Breast epithelium (tissue), 4 donors: ENCODE measurements at regions not wholly inside any gene's neighbourhood (a gene's known extent, or its start where the extent isn't known, plus 50 kb on each side); places are given as distances from the start of the nearest gene placed in this dataset.

Experiments used
- DNase-seq, 2 donors: peaks; one replicate each; pipeline ENCODE4 v3.0.0-alpha.2; 2019; ENCODE audit warnings: low spot score in 2 of 2
- H3K27ac ChIP-seq, 2 donors: fragments of 200-600 bp; sonication (generic) in 1 of 2; one replicate each; pipeline ENCODE4 v1.5.1; 2016 to 2019; ENCODE audit warnings: mild to moderate bottlenecking in 1 of 2
- H3K27me3 ChIP-seq, 2 donors: fragments of 200-600 bp; sonication (generic) in 1 of 2; one replicate each; pipeline versions ENCODE4 v1.5.1 to v1.6.0; 2017 to 2019; ENCODE audit warnings: control low read depth in 1 of 2, mild to moderate bottlenecking in 1 of 2
- H3K36me3 ChIP-seq: fragments of 200-600 bp; one replicate; pipeline ENCODE4 v1.5.1; 2019
- H3K4me1 ChIP-seq, 2 donors: fragments of 200-600 bp; sonication (generic); one replicate each; pipeline ENCODE4 v1.5.1; 2016 to 2019; ENCODE audit warnings: control low read depth in 1 of 2
- H3K4me3 ChIP-seq, 3 donors: fragments of 200-600 bp; sonication (generic); 1 replicate in 2 of 3; 2 replicates in 1 of 3; pipeline ENCODE4 v1.5.1; 2016 to 2019; ENCODE audit warnings: mild to moderate bottlenecking in 3 of 3, moderate library complexity in 2 of 3
- H3K9me3 ChIP-seq, 2 donors: fragments of 200-600 bp; sonication (generic) in 1 of 2; one replicate each; pipeline ENCODE4 v1.5.1; 2016 to 2019; ENCODE audit warnings: control low read depth in 1 of 2
- POLR2A ChIP-seq: fragments of 450-650 bp; IDR thresholded peaks from one replicate; pipeline ENCODE4 v1.6.1; 2016; ENCODE audit warnings: antibody characterized with exemption, mild to moderate bottlenecking, moderate library complexity
- POLR2AphosphoS5 ChIP-seq, 3 donors: sonication (generic); formaldehyde crosslinking; IDR thresholded peaks; one replicate each; pipeline ENCODE4 v1.6.1; 2017; ENCODE audit warnings: antibody characterized with exemption in 3 of 3
- intact Hi-C: fragments of 100-400 bp; cut with DNase I; formaldehyde crosslinking; loops from one replicate; pipeline ENCODE4 v1.15.1; 2023; ENCODE audit warnings: low total_unique reads
- TF ChIP-seq, protein P1 (sequence below), 3 donors: fragments of 450-650 bp; IDR thresholded peaks; one replicate each; pipeline ENCODE4 v1.5.1; 2016 to 2017; ENCODE audit warnings: antibody characterized with exemption in 3 of 3, mild to moderate bottlenecking in 3 of 3, moderate library complexity in 3 of 3

GRCh38 chr17:72305472-72305871, 184.7 kb downstream of the SOX9 start:
- H3K27ac ChIP-seq = no peak overlapping the region
- H3K36me3 ChIP-seq = no peaks in the 10 kb centered on the region
- H3K27me3 ChIP-seq = no peaks in the 10 kb centered on the region
- H3K9me3 ChIP-seq = no peaks in the 10 kb centered on the region
- H3K4me1 ChIP-seq = no peaks in the 10 kb centered on the region
- no peak overlapping the region for H3K4me3 ChIP-seq
- no peak for TF ChIP-seq POLR2AphosphoS5 (IDR thresholded peaks at IDR 0.05)
- DNase-seq = no peak
- intact Hi-C loops = no loop called here

DNA sequence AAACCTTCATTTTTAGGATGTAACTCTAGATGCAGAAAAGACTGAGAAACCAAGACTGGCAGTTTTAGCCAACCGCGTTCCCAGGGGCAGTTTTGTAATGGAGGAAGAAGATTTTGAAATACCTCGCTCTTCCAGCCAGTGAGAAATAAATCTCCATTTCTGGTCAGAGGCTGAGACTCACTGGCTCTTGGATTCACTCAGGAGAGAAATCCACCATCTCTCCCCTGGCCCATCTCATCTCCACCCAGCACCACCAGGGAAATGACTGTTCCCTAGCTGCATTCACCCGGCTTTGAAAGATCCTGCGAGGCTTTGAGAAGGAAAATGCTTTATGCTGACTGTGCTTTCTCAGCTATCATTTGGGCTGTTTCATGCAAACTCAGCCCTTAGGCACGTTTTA, 185.2 kb downstream of the SOX9 start:
- intact Hi-C loops = no loop called here
- no peak for DNase-seq

GRCh38 chr17:72307836-72308235, 187.0 kb downstream of the SOX9 start:
- H3K36me3 ChIP-seq = no peaks in the 10 kb centered on the region
- no peaks in the 10 kb centered on the region for H3K27me3 ChIP-seq
- TF ChIP-seq POLR2AphosphoS5 (IDR thresholded peaks at IDR 0.05) = no peak
- TF ChIP-seq, protein P1, sequence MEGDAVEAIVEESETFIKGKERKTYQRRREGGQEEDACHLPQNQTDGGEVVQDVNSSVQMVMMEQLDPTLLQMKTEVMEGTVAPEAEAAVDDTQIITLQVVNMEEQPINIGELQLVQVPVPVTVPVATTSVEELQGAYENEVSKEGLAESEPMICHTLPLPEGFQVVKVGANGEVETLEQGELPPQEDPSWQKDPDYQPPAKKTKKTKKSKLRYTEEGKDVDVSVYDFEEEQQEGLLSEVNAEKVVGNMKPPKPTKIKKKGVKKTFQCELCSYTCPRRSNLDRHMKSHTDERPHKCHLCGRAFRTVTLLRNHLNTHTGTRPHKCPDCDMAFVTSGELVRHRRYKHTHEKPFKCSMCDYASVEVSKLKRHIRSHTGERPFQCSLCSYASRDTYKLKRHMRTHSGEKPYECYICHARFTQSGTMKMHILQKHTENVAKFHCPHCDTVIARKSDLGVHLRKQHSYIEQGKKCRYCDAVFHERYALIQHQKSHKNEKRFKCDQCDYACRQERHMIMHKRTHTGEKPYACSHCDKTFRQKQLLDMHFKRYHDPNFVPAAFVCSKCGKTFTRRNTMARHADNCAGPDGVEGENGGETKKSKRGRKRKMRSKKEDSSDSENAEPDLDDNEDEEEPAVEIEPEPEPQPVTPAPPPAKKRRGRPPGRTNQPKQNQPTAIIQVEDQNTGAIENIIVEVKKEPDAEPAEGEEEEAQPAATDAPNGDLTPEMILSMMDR (IDR thresholded peaks at IDR 0.05) = no peak
- TF ChIP-seq POLR2A = no peak
- H3K4me3 ChIP-seq = no peak overlapping the region
- no peaks in the 10 kb centered on the region for H3K4me1 ChIP-seq
- no peak for DNase-seq
- no peaks in the 10 kb centered on the region for H3K9me3 ChIP-seq
- no peak overlapping the region for H3K27ac ChIP-seq
- intact Hi-C loops = no loop called here

More for the DNA sequence above, 185.2 kb downstream of the SOX9 start:
- no peak for TF ChIP-seq POLR2A
- TF ChIP-seq POLR2AphosphoS5 (IDR thresholded peaks at IDR 0.05) = no peak
- TF ChIP-seq, protein P1 (IDR thresholded peaks at IDR 0.05) = no peak
- Histone ChIP-seq H3K9me3 (no peaks in the 10 kb centered on the region), H3K4me3 (no peak overlapping the region), H3K27ac (no peak overlapping the region), H3K27me3 (no peaks in the 10 kb centered on the region), H3K4me1 (no peaks in the 10 kb centered on the region), H3K36me3 (no peaks in the 10 kb centered on the region)

DNA sequence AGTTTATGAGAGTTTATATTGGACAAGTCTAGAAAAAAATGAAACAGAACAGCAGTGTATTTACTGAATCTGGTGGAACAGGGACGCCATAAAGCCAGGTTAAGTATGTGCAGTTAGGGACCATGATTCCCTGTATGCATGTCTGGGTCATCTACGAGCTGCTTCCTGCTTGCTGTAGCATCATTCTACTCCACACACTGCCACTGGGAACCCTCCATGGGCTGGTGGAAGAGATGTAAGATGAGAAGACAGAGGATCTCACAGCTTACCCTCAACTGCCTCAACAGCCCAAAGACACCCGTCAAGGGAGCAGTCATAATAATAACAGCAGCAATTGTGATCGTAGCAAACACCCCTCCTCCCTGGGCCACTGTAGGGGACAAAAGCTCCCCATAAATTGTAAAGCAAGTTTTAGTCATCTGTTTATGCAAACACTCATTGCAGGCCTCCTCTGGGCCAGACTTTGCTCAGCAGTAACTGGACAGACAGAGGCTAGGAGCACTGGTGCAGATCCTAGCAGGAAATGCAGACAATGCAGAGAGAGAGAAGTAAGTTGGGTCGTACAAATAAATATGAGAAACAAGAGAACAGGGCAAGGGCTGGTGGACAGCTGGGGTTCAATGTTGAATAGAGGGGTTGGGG, 188.0 kb downstream of the SOX9 start:
- TF ChIP-seq POLR2AphosphoS5 (IDR thresholded peaks at IDR 0.05) = no peak
- TF ChIP-seq, protein P1 (IDR thresholded peaks at IDR 0.05) = no peak
- no peak for TF ChIP-seq POLR2A
- Histone ChIP-seq H3K36me3 (no peaks in the 10 kb centered on the region), H3K27me3 (no peaks in the 10 kb centered on the region), H3K4me3 (no peak overlapping the region), H3K27ac (no peak overlapping the region), H3K9me3 (no peaks in the 10 kb centered on the region), H3K4me1 (no peaks in the 10 kb centered on the region)
- intact Hi-C loops = no loop called here
- DNase-seq = no peak

DNA sequence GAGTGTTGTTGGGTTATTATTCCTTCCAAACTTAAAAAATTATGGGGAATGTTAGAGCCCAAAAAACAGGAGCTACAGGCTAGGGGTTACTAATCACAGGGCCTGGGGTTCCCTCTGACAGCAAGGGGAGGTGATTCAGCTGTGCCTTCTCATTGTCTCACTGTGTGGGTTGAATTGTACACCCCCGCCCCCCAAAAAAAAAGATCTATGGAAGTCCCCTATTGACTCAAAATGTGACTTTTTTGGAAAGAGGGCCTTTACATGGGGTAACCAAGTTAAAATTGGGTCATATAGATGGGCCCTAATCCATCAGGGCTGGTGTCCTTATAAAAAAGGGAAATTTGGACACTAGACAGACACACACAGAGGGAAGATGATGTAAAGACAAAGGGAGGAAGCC, 190.2 kb downstream of the SOX9 start:
- no peaks in the 10 kb centered on the region for H3K36me3 ChIP-seq
- intact Hi-C loops = no loop called here
- TF ChIP-seq, protein P1 (IDR thresholded peaks at IDR 0.05) = no peak
- TF ChIP-seq POLR2AphosphoS5 (IDR thresholded peaks at IDR 0.05) (no peak), POLR2A (no peak)

More for the DNA sequence above, 190.2 kb downstream of the SOX9 start:
- Histone ChIP-seq H3K27ac (no peak overlapping the region), H3K27me3 (no peaks in the 10 kb centered on the region), H3K9me3 (no peaks in the 10 kb centered on the region), H3K4me1 (no peaks in the 10 kb centered on the region), H3K4me3 (no peak overlapping the region)
- no peak for DNase-seq
